ENCODE measurements at regions not wholly inside any gene's neighbourhood (a gene's known extent, or its start where the extent isn't known, plus 50 kb on each side); places are given as distances from the start of the nearest gene placed in this dataset.

DNA sequence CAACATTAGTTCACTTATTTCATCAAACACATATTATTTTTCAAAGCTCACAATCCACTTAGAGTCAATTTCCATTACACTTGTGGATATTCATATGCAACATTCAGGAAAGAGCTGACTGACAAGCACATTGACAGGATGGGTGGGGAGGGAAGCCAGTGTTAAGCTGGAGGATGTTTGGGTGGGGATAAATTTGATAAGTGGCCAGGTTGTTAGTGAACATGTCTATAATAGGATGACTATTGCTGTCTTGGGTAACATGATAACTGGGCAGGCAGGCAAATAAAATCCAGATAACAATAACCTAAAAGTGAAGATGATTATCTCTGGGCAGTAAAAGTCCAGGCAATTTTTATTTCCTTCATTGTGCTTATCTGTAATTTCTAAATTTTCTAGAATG lies 73.8 kb upstream of the OSBPL8 start:
- TF ChIP-seq, protein P1, sequence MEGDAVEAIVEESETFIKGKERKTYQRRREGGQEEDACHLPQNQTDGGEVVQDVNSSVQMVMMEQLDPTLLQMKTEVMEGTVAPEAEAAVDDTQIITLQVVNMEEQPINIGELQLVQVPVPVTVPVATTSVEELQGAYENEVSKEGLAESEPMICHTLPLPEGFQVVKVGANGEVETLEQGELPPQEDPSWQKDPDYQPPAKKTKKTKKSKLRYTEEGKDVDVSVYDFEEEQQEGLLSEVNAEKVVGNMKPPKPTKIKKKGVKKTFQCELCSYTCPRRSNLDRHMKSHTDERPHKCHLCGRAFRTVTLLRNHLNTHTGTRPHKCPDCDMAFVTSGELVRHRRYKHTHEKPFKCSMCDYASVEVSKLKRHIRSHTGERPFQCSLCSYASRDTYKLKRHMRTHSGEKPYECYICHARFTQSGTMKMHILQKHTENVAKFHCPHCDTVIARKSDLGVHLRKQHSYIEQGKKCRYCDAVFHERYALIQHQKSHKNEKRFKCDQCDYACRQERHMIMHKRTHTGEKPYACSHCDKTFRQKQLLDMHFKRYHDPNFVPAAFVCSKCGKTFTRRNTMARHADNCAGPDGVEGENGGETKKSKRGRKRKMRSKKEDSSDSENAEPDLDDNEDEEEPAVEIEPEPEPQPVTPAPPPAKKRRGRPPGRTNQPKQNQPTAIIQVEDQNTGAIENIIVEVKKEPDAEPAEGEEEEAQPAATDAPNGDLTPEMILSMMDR (IDR thresholded peaks at IDR 0.05; ENCODE audit: unreplicated experiment): no peak
- no peak overlapping the region for H3K4me3 Mint-ChIP-seq (ENCODE audit: low read depth)
- H3K36me3 Mint-ChIP-seq (ENCODE audit: insufficient read depth): no peaks in the 10 kb centered on the region
- H3K27me3 Mint-ChIP-seq: no peaks in the 10 kb centered on the region
- no peak for DNase-seq (ENCODE audit: low spot score, unreplicated experiment)
- no peaks in the 10 kb centered on the region for H3K9me3 Mint-ChIP-seq (ENCODE audit: low read depth)
- no peak overlapping the region for H3K27ac Mint-ChIP-seq
- peaks cover 2% of the 10 kb centered on the region for H3K4me1 Mint-ChIP-seq (ENCODE audit: low read depth)

DNA sequence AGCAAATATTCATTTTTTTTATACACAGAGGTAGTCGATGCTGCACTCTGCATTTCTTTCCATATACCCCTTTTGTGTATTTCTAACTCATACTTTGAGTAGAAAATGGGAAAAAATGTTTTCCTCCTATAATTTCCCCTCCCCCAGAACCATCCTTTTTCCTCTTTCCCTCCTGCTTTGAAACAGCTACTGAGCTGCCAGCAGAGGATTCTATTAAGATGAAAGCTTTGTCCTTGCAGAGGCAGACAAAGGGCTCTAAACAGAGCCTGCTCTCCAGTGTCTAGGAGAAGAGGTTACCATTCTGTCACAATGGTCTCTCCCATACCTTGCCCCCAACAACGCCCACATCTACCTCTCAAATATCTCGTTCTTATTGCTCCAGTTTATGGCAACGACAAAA lies 74.6 kb upstream of the OSBPL8 start:
- DNase-seq (ENCODE audit: low spot score, unreplicated experiment): no peak
- TF ChIP-seq, protein P1 (IDR thresholded peaks at IDR 0.05; ENCODE audit: unreplicated experiment): no peak
- Mint-ChIP-seq H3K27me3 (no peaks in the 10 kb centered on the region), H3K27ac (no peak overlapping the region), H3K4me1 (ENCODE audit: low read depth) (peaks cover 2% of the 10 kb centered on the region), H3K36me3 (ENCODE audit: insufficient read depth) (no peaks in the 10 kb centered on the region), H3K4me3 (ENCODE audit: low read depth) (no peak overlapping the region), H3K9me3 (ENCODE audit: low read depth) (no peaks in the 10 kb centered on the region)

DNA sequence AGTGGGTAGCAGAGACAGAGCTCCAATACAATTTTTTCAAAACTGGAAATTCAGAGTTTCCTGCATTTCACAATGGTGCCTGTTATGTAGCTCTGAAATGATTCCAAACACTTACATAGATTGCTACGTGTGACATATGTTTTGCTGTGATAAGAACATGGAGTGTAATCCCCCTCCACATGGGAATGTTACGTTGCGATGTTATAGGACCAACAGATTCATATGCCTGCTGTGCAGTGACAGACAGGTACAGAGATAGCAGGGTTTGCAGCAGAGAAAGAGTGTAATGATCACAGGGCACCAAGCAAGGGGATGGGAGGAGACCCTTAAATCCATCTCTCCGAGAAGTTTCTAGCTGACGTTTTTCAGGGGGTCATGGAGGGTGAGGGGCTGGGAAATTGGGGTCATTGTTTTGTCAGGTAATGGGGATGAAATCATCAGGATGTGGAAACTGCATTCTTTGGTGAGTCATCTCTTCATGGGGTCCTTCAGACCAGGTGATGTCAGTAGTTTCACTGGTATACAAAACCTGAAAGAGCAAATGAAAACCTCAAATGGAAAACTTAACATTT lies 76.6 kb upstream of the OSBPL8 start:
- no peak for DNase-seq (ENCODE audit: low spot score, unreplicated experiment)
- Mint-ChIP-seq H3K9me3 (ENCODE audit: low read depth) (no peaks in the 10 kb centered on the region), H3K4me1 (ENCODE audit: low read depth) (no peaks in the 10 kb centered on the region), H3K27me3 (no peaks in the 10 kb centered on the region), H3K27ac (no peak overlapping the region), H3K36me3 (ENCODE audit: insufficient read depth) (no peaks in the 10 kb centered on the region), H3K4me3 (ENCODE audit: low read depth) (no peak overlapping the region)
- TF ChIP-seq, protein P1 (IDR thresholded peaks at IDR 0.05; ENCODE audit: unreplicated experiment): no peak

DNA sequence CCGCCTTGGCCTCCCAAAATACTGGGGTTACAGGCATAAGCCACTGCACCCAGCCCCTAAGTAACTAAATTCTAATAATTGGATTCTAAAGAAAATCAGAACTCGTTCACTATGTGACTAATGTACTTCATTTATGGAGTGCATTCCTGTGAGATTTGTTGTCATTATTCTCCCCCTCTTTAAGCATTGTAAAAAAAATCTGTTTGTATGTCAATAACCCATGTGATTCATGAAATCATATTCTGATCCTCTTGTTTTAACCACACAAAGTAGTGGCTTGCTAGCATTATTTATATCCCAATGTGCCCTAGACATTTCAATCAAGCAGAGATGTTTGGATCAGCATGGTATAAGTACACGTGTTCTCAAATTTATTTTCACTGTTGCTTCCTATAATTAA lies 78.2 kb upstream of the OSBPL8 start:
- Mint-ChIP-seq H3K27me3 (no peaks in the 10 kb centered on the region), H3K4me1 (ENCODE audit: low read depth) (no peaks in the 10 kb centered on the region), H3K36me3 (ENCODE audit: insufficient read depth) (no peaks in the 10 kb centered on the region), H3K4me3 (ENCODE audit: low read depth) (no peak overlapping the region), H3K27ac (no peak overlapping the region), H3K9me3 (ENCODE audit: low read depth) (no peaks in the 10 kb centered on the region)
- TF ChIP-seq, protein P1 (IDR thresholded peaks at IDR 0.05; ENCODE audit: unreplicated experiment): no peak
- DNase-seq (ENCODE audit: low spot score, unreplicated experiment): no peak

DNA sequence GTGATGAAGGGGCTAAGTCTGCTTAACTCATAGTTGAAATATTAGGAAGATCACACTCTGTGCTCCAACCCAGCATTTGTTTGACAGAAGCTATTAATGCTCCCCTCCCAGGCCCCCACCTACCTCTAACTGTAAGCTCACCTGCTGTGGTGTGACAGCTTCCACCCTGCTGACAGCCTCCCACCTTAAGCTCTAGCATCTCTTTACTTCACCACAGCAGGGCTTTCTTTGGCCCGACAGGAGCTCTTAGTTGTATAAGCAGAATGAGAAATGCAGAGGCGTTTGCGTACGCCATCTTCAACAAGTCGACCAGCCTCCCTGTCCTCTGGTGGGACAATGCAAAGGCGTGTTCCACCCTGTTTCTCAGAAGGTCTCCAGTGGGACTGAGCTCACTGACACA lies 80.1 kb upstream of the OSBPL8 start:
- H3K27me3 Mint-ChIP-seq: no peaks in the 10 kb centered on the region
- H3K4me1 Mint-ChIP-seq (ENCODE audit: low read depth): no peaks in the 10 kb centered on the region
- TF ChIP-seq, protein P1 (IDR thresholded peaks at IDR 0.05; ENCODE audit: unreplicated experiment): no peak
- no peak overlapping the region for H3K4me3 Mint-ChIP-seq (ENCODE audit: low read depth)
- H3K27ac Mint-ChIP-seq: no peak overlapping the region
- H3K9me3 Mint-ChIP-seq (ENCODE audit: low read depth): no peaks in the 10 kb centered on the region
- no peak for DNase-seq (ENCODE audit: low spot score, unreplicated experiment)
- H3K36me3 Mint-ChIP-seq (ENCODE audit: insufficient read depth): no peaks in the 10 kb centered on the region
